ENCODE measurements at regions not wholly inside any gene's neighbourhood (a gene's known extent, or its start where the extent isn't known, plus 50 kb on each side); places are given as distances from the start of the nearest gene placed in this dataset.

- CTCF ChIA-PET = interaction anchor here (1.0 to 1.3 kb wide), 2 partner anchors 26 to 196 kb away, joined by 3 to 5 read pairs; no protein-coding TSS in a partner anchor
- Histone ChIP-seq H3K4me1 (ENCODE audit: control insufficient read depth, insufficient read depth, low read length) (peaks cover 6% of the 10 kb centered on the region; the same call in 1 of the 2 replicates), H3K27ac (ENCODE audit: extremely low read depth, low read depth, low read length) (no peak overlapping the region), H3K36me3 (ENCODE audit: control insufficient read depth in 2 of 2, insufficient read depth in 1 of 2, low read length in 2 of 2) (no peaks in the 10 kb centered on the region), H3K9me3 (ENCODE audit: control insufficient read depth, insufficient read depth, low read depth, low read length) (no peaks in the 10 kb centered on the region), H3K4me3 (ENCODE audit: low read depth, low read length) (no peak overlapping the region)
- TF ChIP-seq ZNF654 (tag by site-specific recombination; IDR thresholded peaks at IDR 0.05; ENCODE audit: low read depth) (no peak), SP3 (tag by site-specific recombination; IDR thresholded peaks at IDR 0.05) (no peak), SP2 (tag by site-specific recombination; IDR thresholded peaks at IDR 0.05) (no peak), BCL6B (tag by site-specific recombination; IDR thresholded peaks at IDR 0.05) (no peak), ZNF76 (tag by site-specific recombination; IDR thresholded peaks at IDR 0.05; ENCODE audit: borderline replicate concordance, low read depth) (no peak), TSHZ1 (tag by site-specific recombination; IDR thresholded peaks at IDR 0.05; ENCODE audit: borderline replicate concordance) (no peak), ZNF639 (tag by site-specific recombination; IDR thresholded peaks at IDR 0.05) (no peak), ZNF112 (tag by site-specific recombination; IDR thresholded peaks at IDR 0.05) (no peak), ZNF184 (tag by site-specific recombination; IDR thresholded peaks at IDR 0.05) (no peak), ZBTB49 (tag by site-specific recombination; IDR thresholded peaks at IDR 0.05; ENCODE audit: low read depth) (no peak), ZBTB44 (tag by site-specific recombination; IDR thresholded peaks at IDR 0.05) (no peak), ZNF274 (IDR thresholded peaks at IDR 0.05; ENCODE audit: low read length) (no peak), ZNF274 (tag by site-specific recombination; IDR thresholded peaks at IDR 0.05; ENCODE audit: borderline replicate concordance) (no peak), ZNF426 (tag by site-specific recombination; IDR thresholded peaks at IDR 0.05) (no peak)
- POLR2A ChIA-PET = no interaction called here
Measured at GRCh38 chr9:105059252-105059651, 131.3 kb upstream of the ABCA1 start.
